HepG2 (cell line): ENCODE measurements at regions not wholly inside any gene's neighbourhood (a gene's known extent, or its start where the extent isn't known, plus 50 kb on each side); places are given as distances from the start of the nearest gene placed in this dataset.

Experiments used
- ATAC-seq: fragments of 200-7000 bp; cut with Tn5 transposase; 3 replicates; pipeline ENCODE4 v1.9.1; 2020; ENCODE audit warnings: mild to moderate bottlenecking, moderate library complexity
- BruUV-seq: library from RNA; stranded (reverse); fragments of 400-500 nt; replicated peaks from 2 replicates; lab custom pipeline; 2021; lab: Mats Ljungman, UMichigan
- CTCF ChIA-PET: fragments of 300-600 bp; formaldehyde crosslinking; extraction: SDS; loops from one replicate; lab custom pipeline; 2021; ENCODE audit warnings: low total read pairs, inconsistent platforms, low intra/inter-chr PET ratio; lab: Yijun Ruan, JAX
- POLR2A ChIA-PET: fragments of 350-600 bp; sonication (Branson Sonifier 250); formaldehyde crosslinking; loops from one replicate; lab custom pipeline; 2020; ENCODE audit warnings: antibody characterized with exemption, inconsistent platforms; lab: Yijun Ruan, JAX
- DNase-seq: peaks from one replicate; pipeline ENCODE4 v3.0.0-alpha.2; 2015; ENCODE audit warnings: low spot score
- FAIRE-seq: peaks from 3 replicates; lab custom pipeline; 2011; peaks lifted over from hg19 to GRCh38; lab: Jason Lieb, UNC
- H2AFZ ChIP-seq: one replicate; pipeline ENCODE4 v1.6.1; 2011; ENCODE audit warnings: low read length, inconsistent platforms
- H3K27ac ChIP-seq: fragments of 300-600 bp; 3 replicates; pipeline ENCODE4 v1.8.0; 2011; ENCODE audit warnings: mixed run types, mild to moderate bottlenecking, mixed read lengths, low read length, inconsistent platforms; ENCODE audit not compliant: insufficient read depth; ENCODE audit errors: extremely low read length
- H3K27me3 ChIP-seq, 2 experiments: fragments of 200-600 bp in 1 of 2; 2 replicates in 1 of 2; 3 replicates in 1 of 2; pipeline versions ENCODE4 v1.6.0 to v1.8.0; 2011; ENCODE audit warnings: low read length in 2 of 2, mild to moderate bottlenecking in 2 of 2, moderate library complexity in 2 of 2, inconsistent platforms in 1 of 2; ENCODE audit not compliant: insufficient read depth in 2 of 2, control insufficient read depth in 1 of 2
- H3K36me3 ChIP-seq, 2 experiments: fragments of 200-600 bp in 1 of 2; replicated peaks in 1 of 2; 2 replicates in 1 of 2; 3 replicates in 1 of 2; pipeline versions ENCODE4 v1.5.1 to v1.8.0; 2011; ENCODE audit warnings: low read length in 2 of 2, inconsistent platforms in 1 of 2; ENCODE audit not compliant: insufficient read depth in 2 of 2, control insufficient read depth in 1 of 2
- H3K4me1 ChIP-seq: 2 replicates; pipeline ENCODE4 v1.5.1; 2012; ENCODE audit warnings: low read length, inconsistent platforms; ENCODE audit not compliant: insufficient read depth
- H3K4me2 ChIP-seq: 2 replicates; pipeline ENCODE4 v1.6.0; 2011; ENCODE audit warnings: low read depth, low read length, inconsistent platforms
- H3K4me3 ChIP-seq, 3 experiments: fragments of 200-600 bp in 1 of 3; sonication (generic), shearing (Covaris generic) in 1 of 3; replicated peaks in 1 of 3; 2 replicates each; pipeline ENCODE4 v1.5.1; 2011 to 2016; ENCODE audit warnings: low read length in 3 of 3, inconsistent platforms in 2 of 3, low read depth in 2 of 3, mild to moderate bottlenecking in 2 of 3, control low read depth in 1 of 3, mixed read lengths in 1 of 3; ENCODE audit not compliant: insufficient read depth in 1 of 3
- H3K79me2 ChIP-seq: one replicate; pipeline ENCODE4 v1.6.1; 2011; ENCODE audit warnings: low read length, inconsistent platforms; ENCODE audit not compliant: insufficient read depth
- H3K9ac ChIP-seq: 2 replicates; pipeline ENCODE4 v1.6.0; 2011; ENCODE audit warnings: mild to moderate bottlenecking, low read depth, low read length, inconsistent platforms; ENCODE audit not compliant: insufficient read depth
- H3K9me3 ChIP-seq: 2 replicates; pipeline ENCODE4 v1.5.1; 2012; ENCODE audit warnings: mild to moderate bottlenecking, low read length
- H4K20me1 ChIP-seq: 2 replicates; pipeline ENCODE4 v1.6.0; 2011; ENCODE audit warnings: inconsistent platforms, mild to moderate bottlenecking, low read length, moderate library complexity; ENCODE audit not compliant: insufficient read depth
- CHD2 ChIP-seq: IDR thresholded peaks from 2 replicates; pipeline ENCODE4 v1.6.1; 2011; ENCODE audit warnings: low read depth, low read length, improper control_type of control experiment
- GLI4 ChIP-seq: sonication (generic); formaldehyde crosslinking; IDR thresholded peaks from 2 replicates; pipeline ENCODE4 v1.5.1; 2020; ENCODE audit warnings: missing genetic modification reagents, mild to moderate bottlenecking, moderate library complexity, borderline replicate concordance
- NFKB2 ChIP-seq: sonication (generic); formaldehyde crosslinking; IDR thresholded peaks from 2 replicates; pipeline ENCODE4 v1.4.0; 2020; ENCODE audit warnings: missing genetic modification reagents, borderline replicate concordance
- NFKBIZ ChIP-seq: IDR thresholded peaks from 2 replicates; pipeline ENCODE4 v1.6.1; 2018; ENCODE audit warnings: missing genetic modification reagents, missing compliant biosample characterization
- ZFP36 ChIP-seq: fragments of 150-350 bp; IDR thresholded peaks from 2 replicates; pipeline ENCODE4 v1.6.1; 2018; ENCODE audit warnings: borderline replicate concordance, low read length, low read depth; ENCODE audit not compliant: partially characterized antibody
- ZNF432 ChIP-seq: sonication (generic); formaldehyde crosslinking; IDR thresholded peaks from 2 replicates; pipeline ENCODE4 v1.5.0; 2020; ENCODE audit warnings: missing genetic modification reagents, mild to moderate bottlenecking, borderline replicate concordance
- ZNF558 ChIP-seq: sonication (generic); formaldehyde crosslinking; IDR thresholded peaks from 2 replicates; pipeline ENCODE4 v1.9.0; 2022; ENCODE audit warnings: mild to moderate bottlenecking, missing genetic modification reagents, borderline replicate concordance
- ZNF652 ChIP-seq: IDR thresholded peaks from 2 replicates; pipeline ENCODE4 v1.6.1; 2016; ENCODE audit warnings: low read depth, borderline replicate concordance
- ZNF83 ChIP-seq: sonication (generic); formaldehyde crosslinking; IDR thresholded peaks from 2 replicates; pipeline ENCODE4 v1.4.0; 2020; ENCODE audit warnings: missing genetic modification reagents, mild to moderate bottlenecking, borderline replicate concordance
- WGBS: methylation state at CpG from one replicate; pipeline ENCODE4 v1.1.6; 2017; ENCODE audit warnings: low lambda C conversion rate; 5-methylcytosine and 5-hydroxymethylcytosine counted together
- in situ Hi-C: cut with HindIII; loops from 2 replicates; pipeline ENCODE4 v1.10.0; 2017; ENCODE audit warnings: low pct_unique_long_range_greater_than_20kb; ENCODE audit not compliant: extremely low pct_ligation_motif_present
- intact Hi-C: fragments of 100-400 bp; cut with micrococcal nuclease; formaldehyde crosslinking; loops from one replicate; pipeline ENCODE4 v1.10.0; 2022; ENCODE audit not compliant: unreplicated experiment
- TF ChIP-seq, protein P1 (sequence below): sonication (generic); formaldehyde crosslinking; IDR thresholded peaks from 2 replicates; pipeline ENCODE4 v1.5.1; 2020; ENCODE audit warnings: missing genetic modification reagents, mild to moderate bottlenecking, borderline replicate concordance
- TF ChIP-seq, protein P2 (sequence below): sonication (generic); formaldehyde crosslinking; IDR thresholded peaks from 2 replicates; pipeline ENCODE4 v1.4.0; 2020; ENCODE audit warnings: mild to moderate bottlenecking, missing genetic modification reagents, borderline replicate concordance

DNA sequence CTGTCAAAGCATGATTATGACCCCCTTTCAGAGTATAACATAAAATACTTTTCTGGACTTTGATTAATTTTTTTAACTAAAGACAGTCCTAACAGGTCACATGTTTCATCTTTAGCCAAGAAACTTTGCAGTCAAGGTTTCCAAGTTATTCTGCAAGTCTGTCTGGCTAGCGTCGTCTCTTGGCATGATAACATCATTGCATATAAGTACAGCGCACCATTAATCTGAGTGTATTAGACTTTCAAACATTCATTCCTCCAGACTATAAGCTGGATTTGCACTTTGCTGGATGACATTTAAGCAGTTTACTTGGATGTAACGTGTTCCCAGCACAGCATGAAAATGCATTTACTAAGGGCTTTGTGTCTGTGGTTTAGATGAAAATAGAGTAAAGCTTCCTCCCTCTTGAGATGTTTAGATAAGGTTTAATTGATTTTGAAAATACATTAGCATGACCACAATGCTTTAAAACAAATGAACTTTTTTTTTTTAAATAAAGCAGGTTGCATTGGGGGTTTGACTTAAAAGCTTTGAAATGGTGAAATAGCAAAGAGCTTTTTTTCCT is 349.0 kb upstream of the MTPN start:
- CTCF ChIA-PET: no interaction called here
- no peaks in the 10 kb centered on the region for H3K36me3 ChIP-seq
- FAIRE-seq: no peak
- TF ChIP-seq CHD2: no peak
- TF ChIP-seq NFKBIZ (CRISPR knock-in tag): no peak
- no peak for TF ChIP-seq ZFP36
- no peak for TF ChIP-seq GLI4
- no peak for TF ChIP-seq ZNF83
- no peak for TF ChIP-seq ZNF432 (CRISPR knock-in tag)
- TF ChIP-seq, protein P1, sequence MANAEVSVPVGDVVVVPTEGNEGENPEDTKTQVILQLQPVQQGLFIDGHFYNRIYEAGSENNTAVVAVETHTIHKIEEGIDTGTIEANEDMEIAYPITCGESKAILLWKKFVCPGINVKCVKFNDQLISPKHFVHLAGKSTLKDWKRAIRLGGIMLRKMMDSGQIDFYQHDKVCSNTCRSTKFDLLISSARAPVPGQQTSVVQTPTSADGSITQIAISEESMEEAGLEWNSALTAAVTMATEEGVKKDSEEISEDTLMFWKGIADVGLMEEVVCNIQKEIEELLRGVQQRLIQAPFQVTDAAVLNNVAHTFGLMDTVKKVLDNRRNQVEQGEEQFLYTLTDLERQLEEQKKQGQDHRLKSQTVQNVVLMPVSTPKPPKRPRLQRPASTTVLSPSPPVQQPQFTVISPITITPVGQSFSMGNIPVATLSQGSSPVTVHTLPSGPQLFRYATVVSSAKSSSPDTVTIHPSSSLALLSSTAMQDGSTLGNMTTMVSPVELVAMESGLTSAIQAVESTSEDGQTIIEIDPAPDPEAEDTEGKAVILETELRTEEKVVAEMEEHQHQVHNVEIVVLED: no peak
- TF ChIP-seq NFKB2 (CRISPR knock-in tag): no peak
- TF ChIP-seq ZNF652 (CRISPR knock-in tag): no peak
- TF ChIP-seq ZNF558 (CRISPR knock-in tag): no peak
- TF ChIP-seq, protein P2, sequence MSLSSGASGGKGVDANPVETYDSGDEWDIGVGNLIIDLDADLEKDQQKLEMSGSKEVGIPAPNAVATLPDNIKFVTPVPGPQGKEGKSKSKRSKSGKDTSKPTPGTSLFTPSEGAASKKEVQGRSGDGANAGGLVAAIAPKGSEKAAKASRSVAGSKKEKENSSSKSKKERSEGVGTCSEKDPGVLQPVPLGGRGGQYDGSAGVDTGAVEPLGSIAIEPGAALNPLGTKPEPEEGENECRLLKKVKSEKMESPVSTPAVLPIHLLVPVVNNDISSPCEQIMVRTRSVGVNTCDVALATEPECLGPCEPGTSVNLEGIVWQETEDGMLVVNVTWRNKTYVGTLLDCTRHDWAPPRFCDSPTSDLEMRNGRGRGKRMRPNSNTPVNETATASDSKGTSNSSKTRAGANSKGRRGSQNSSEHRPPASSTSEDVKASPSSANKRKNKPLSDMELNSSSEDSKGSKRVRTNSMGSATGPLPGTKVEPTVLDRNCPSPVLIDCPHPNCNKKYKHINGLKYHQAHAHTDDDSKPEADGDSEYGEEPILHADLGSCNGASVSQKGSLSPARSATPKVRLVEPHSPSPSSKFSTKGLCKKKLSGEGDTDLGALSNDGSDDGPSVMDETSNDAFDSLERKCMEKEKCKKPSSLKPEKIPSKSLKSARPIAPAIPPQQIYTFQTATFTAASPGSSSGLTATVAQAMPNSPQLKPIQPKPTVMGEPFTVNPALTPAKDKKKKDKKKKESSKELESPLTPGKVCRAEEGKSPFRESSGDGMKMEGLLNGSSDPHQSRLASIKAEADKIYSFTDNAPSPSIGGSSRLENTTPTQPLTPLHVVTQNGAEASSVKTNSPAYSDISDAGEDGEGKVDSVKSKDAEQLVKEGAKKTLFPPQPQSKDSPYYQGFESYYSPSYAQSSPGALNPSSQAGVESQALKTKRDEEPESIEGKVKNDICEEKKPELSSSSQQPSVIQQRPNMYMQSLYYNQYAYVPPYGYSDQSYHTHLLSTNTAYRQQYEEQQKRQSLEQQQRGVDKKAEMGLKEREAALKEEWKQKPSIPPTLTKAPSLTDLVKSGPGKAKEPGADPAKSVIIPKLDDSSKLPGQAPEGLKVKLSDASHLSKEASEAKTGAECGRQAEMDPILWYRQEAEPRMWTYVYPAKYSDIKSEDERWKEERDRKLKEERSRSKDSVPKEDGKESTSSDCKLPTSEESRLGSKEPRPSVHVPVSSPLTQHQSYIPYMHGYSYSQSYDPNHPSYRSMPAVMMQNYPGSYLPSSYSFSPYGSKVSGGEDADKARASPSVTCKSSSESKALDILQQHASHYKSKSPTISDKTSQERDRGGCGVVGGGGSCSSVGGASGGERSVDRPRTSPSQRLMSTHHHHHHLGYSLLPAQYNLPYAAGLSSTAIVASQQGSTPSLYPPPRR (CRISPR knock-in tag): no peak
- TF ChIP-seq, all 625 proteins: peak for 0
- Histone ChIP-seq H3K27ac (no peak overlapping the region), H3K9me3 (peaks cover 4% of the 10 kb centered on the region), H3K79me2 (no peaks in the 10 kb centered on the region), H3K4me1 (no peaks in the 10 kb centered on the region), H2AFZ (no peak overlapping the region), H4K20me1 (no peaks in the 10 kb centered on the region), H3K27me3 (no peaks in the 10 kb centered on the region), H3K4me2 (no peak overlapping the region), H3K9ac (no peak overlapping the region), H3K4me3 (no peak overlapping the region)
- no TSS peak for BruUV-seq
- POLR2A ChIA-PET: no interaction called here
- ATAC-seq (no peak), DNase-seq (no peak)
- 47% methylated on average over 4 of the region's 4 CpGs for WGBS
- intact Hi-C loops: no loop called here
- in situ Hi-C loops: no loop called here
